ENCODE measurements at regions not wholly inside any gene's neighbourhood (a gene's known extent, or its start where the extent isn't known, plus 50 kb on each side); places are given as distances from the start of the nearest gene placed in this dataset.

DNA sequence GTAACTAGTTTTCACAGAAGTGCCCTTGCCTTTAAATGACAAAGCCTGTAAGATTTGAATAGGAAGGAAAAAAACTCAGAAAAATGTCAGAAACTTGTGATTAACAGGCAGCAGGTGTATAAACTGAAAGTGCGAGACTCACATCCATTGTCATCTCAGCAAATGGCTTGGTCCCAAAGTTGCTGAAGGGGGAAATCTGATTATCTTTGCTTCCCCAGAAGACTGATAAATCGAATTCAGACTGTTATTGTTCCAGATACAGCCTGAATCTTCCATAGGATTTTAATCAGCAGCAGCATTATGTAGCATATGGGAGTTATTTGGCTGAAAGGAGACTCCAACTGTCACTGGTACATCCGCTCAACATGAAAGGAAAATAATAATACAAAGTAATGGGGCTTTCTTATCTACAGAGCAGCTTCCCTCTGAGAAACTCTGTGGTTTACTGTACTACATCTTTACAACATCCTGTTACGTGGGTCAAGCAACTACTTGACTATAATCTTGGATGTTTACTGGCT lies 550.4 kb upstream of the CCDC54 start:
- TF ChIP-seq, protein P1, sequence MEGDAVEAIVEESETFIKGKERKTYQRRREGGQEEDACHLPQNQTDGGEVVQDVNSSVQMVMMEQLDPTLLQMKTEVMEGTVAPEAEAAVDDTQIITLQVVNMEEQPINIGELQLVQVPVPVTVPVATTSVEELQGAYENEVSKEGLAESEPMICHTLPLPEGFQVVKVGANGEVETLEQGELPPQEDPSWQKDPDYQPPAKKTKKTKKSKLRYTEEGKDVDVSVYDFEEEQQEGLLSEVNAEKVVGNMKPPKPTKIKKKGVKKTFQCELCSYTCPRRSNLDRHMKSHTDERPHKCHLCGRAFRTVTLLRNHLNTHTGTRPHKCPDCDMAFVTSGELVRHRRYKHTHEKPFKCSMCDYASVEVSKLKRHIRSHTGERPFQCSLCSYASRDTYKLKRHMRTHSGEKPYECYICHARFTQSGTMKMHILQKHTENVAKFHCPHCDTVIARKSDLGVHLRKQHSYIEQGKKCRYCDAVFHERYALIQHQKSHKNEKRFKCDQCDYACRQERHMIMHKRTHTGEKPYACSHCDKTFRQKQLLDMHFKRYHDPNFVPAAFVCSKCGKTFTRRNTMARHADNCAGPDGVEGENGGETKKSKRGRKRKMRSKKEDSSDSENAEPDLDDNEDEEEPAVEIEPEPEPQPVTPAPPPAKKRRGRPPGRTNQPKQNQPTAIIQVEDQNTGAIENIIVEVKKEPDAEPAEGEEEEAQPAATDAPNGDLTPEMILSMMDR (IDR thresholded peaks at IDR 0.05; ENCODE audit: poor library complexity), result no peak
- TF ChIP-seq EZH2 (IDR thresholded peaks at IDR 0.05; ENCODE audit: borderline replicate concordance), result no peak
- no peak for TF ChIP-seq EZH2phosphoT487 (IDR thresholded peaks at IDR 0.05; ENCODE audit: low read depth, severe bottlenecking, unreplicated experiment)
